Breast epithelium (tissue), 4 donors: ENCODE measurements at regions not wholly inside any gene's neighbourhood (a gene's known extent, or its start where the extent isn't known, plus 50 kb on each side); places are given as distances from the start of the nearest gene placed in this dataset.
"Not testable (repeated sequence)": the region's sequence is repeated elsewhere in the genome, so short reads cannot be mapped to it uniquely, and the experiment has no call there.

Source experiments
- DNase-seq, 2 donors: peaks; one replicate each; pipeline ENCODE4 v3.0.0-alpha.2; 2019; ENCODE audit warnings: low spot score in 2 of 2
- H3K27ac ChIP-seq, 2 donors: fragments of 200-600 bp; sonication (generic) in 1 of 2; one replicate each; pipeline ENCODE4 v1.5.1; 2016 to 2019; ENCODE audit warnings: mild to moderate bottlenecking in 1 of 2
- H3K27me3 ChIP-seq, 2 donors: fragments of 200-600 bp; sonication (generic) in 1 of 2; one replicate each; pipeline versions ENCODE4 v1.5.1 to v1.6.0; 2017 to 2019; ENCODE audit warnings: control low read depth in 1 of 2, mild to moderate bottlenecking in 1 of 2
- H3K36me3 ChIP-seq: fragments of 200-600 bp; one replicate; pipeline ENCODE4 v1.5.1; 2019
- H3K4me1 ChIP-seq, 2 donors: fragments of 200-600 bp; sonication (generic); one replicate each; pipeline ENCODE4 v1.5.1; 2016 to 2019; ENCODE audit warnings: control low read depth in 1 of 2
- H3K4me3 ChIP-seq, 3 donors: fragments of 200-600 bp; sonication (generic); 1 replicate in 2 of 3; 2 replicates in 1 of 3; pipeline ENCODE4 v1.5.1; 2016 to 2019; ENCODE audit warnings: mild to moderate bottlenecking in 3 of 3, moderate library complexity in 2 of 3
- H3K9me3 ChIP-seq, 2 donors: fragments of 200-600 bp; sonication (generic) in 1 of 2; one replicate each; pipeline ENCODE4 v1.5.1; 2016 to 2019; ENCODE audit warnings: control low read depth in 1 of 2
- CTCF ChIP-seq, 3 donors: fragments of 450-650 bp; IDR thresholded peaks; one replicate each; pipeline ENCODE4 v1.5.1; 2016 to 2017; ENCODE audit warnings: antibody characterized with exemption in 3 of 3, mild to moderate bottlenecking in 3 of 3, moderate library complexity in 3 of 3
- POLR2A ChIP-seq: fragments of 450-650 bp; IDR thresholded peaks from one replicate; pipeline ENCODE4 v1.6.1; 2016; ENCODE audit warnings: antibody characterized with exemption, mild to moderate bottlenecking, moderate library complexity
- POLR2AphosphoS5 ChIP-seq, 3 donors: sonication (generic); formaldehyde crosslinking; IDR thresholded peaks; one replicate each; pipeline ENCODE4 v1.6.1; 2017; ENCODE audit warnings: antibody characterized with exemption in 3 of 3
- intact Hi-C: fragments of 100-400 bp; cut with DNase I; formaldehyde crosslinking; loops from one replicate; pipeline ENCODE4 v1.15.1; 2023; ENCODE audit warnings: low total_unique reads

GRCh38 chr13:71290963-71291841 lies 575.8 kb downstream of the DACH1 start:
- H3K27me3 ChIP-seq: no peaks in the 10 kb centered on the region
- peak overlapping the region; percentile 41 to 71 (median 52) for H3K4me3 ChIP-seq
- no peaks in the 10 kb centered on the region for H3K36me3 ChIP-seq
- peak overlapping the region; percentile 49 to 52 for H3K27ac ChIP-seq
- no peaks in the 10 kb centered on the region for H3K9me3 ChIP-seq
- TF ChIP-seq POLR2AphosphoS5 (IDR thresholded peaks at IDR 0.05): no peak
- TF ChIP-seq CTCF (IDR thresholded peaks at IDR 0.05): no peak
- no peak for TF ChIP-seq POLR2A
- no peak for DNase-seq
- intact Hi-C loops: no loop called here
- no peaks in the 10 kb centered on the region for H3K4me1 ChIP-seq

- DNase-seq, H3K9me3 ChIP-seq, H3K27me3 ChIP-seq, intact Hi-C loops, H3K36me3 ChIP-seq, H3K4me1 ChIP-seq, H3K27ac ChIP-seq: not testable (repeated sequence)
- peak overlapping the region in 1 of 3 donors; percentile 71 for H3K4me3 ChIP-seq
These were observed 577.0 kb downstream of the DACH1 start for GRCh38 chr13:71289980-71290379.

- intact Hi-C loops: no loop called here
- no peak for DNase-seq
- H3K4me3 ChIP-seq: no peak overlapping the region
- no peaks in the 10 kb centered on the region for H3K36me3 ChIP-seq
- H3K27ac ChIP-seq: no peak overlapping the region
- H3K4me1 ChIP-seq: no peaks in the 10 kb centered on the region
- H3K27me3 ChIP-seq: no peaks in the 10 kb centered on the region
- TF ChIP-seq POLR2AphosphoS5 (IDR thresholded peaks at IDR 0.05): no peak
- no peak for TF ChIP-seq POLR2A
- TF ChIP-seq CTCF (IDR thresholded peaks at IDR 0.05): no peak
- no peaks in the 10 kb centered on the region for H3K9me3 ChIP-seq
These were observed 581.3 kb downstream of the DACH1 start for GRCh38 chr13:71285700-71286099.

GRCh38 chr13:71278512-71278911 lies 588.5 kb downstream of the DACH1 start:
- intact Hi-C loops: no loop called here
- Histone ChIP-seq H3K4me3 (no peak overlapping the region), H3K36me3 (no peaks in the 10 kb centered on the region), H3K4me1 (no peaks in the 10 kb centered on the region), H3K27me3 (no peaks in the 10 kb centered on the region), H3K9me3 (no peaks in the 10 kb centered on the region), H3K27ac (no peak overlapping the region)
- TF ChIP-seq CTCF (IDR thresholded peaks at IDR 0.05) (no peak), POLR2AphosphoS5 (IDR thresholded peaks at IDR 0.05) (no peak), POLR2A (no peak)
- no peak for DNase-seq

- H3K9me3 ChIP-seq: no peaks in the 10 kb centered on the region
- H3K27ac ChIP-seq: no peak overlapping the region
- H3K27me3 ChIP-seq: no peaks in the 10 kb centered on the region
- no peak for TF ChIP-seq POLR2A
- TF ChIP-seq POLR2AphosphoS5 (IDR thresholded peaks at IDR 0.05): no peak
- TF ChIP-seq CTCF (IDR thresholded peaks at IDR 0.05): no peak
- intact Hi-C loops: no loop called here
- H3K4me3 ChIP-seq: no peak overlapping the region
- DNase-seq: no peak
- H3K36me3 ChIP-seq: no peaks in the 10 kb centered on the region
- H3K4me1 ChIP-seq: no peaks in the 10 kb centered on the region
These were observed 591.9 kb downstream of the DACH1 start for GRCh38 chr13:71274923-71275608.
